ENCODE measurements at regions not wholly inside any gene's neighbourhood (a gene's known extent, or its start where the extent isn't known, plus 50 kb on each side); places are given as distances from the start of the nearest gene placed in this dataset.
"Not testable (repeated sequence)": the region's sequence is repeated elsewhere in the genome, so short reads cannot be mapped to it uniquely, and the experiment has no call there.

GRCh38 chr7:49486974-49487829, 286.2 kb upstream of the VWC2 start:
- intact Hi-C loops (cut with micrococcal nuclease): no loop called here
- Mint-ChIP-seq H3K4me1 (ENCODE audit: low read depth) (no peaks in the 10 kb centered on the region), H3K27ac (no peak overlapping the region), H3K4me3 (ENCODE audit: low read depth) (no peak overlapping the region), H3K9me3 (no peaks in the 10 kb centered on the region), H3K36me3 (ENCODE audit: low read depth) (no peaks in the 10 kb centered on the region), H3K27me3 (ENCODE audit: low read depth) (no peaks in the 10 kb centered on the region)
- DNase-seq (ENCODE audit: low spot score): no peak

GRCh38 chr7:49487830-49488140, 285.7 kb upstream of the VWC2 start:
- H3K27me3 Mint-ChIP-seq (ENCODE audit: low read depth): no peaks in the 10 kb centered on the region
- no peaks in the 10 kb centered on the region for H3K36me3 Mint-ChIP-seq (ENCODE audit: low read depth)
- intact Hi-C loops (cut with micrococcal nuclease): no loop called here
- H3K4me3 Mint-ChIP-seq (ENCODE audit: low read depth): no peak overlapping the region
- H3K27ac Mint-ChIP-seq: no peak overlapping the region
- H3K4me1 Mint-ChIP-seq (ENCODE audit: low read depth): no peaks in the 10 kb centered on the region
- no peak for DNase-seq (ENCODE audit: low spot score)
- no peaks in the 10 kb centered on the region for H3K9me3 Mint-ChIP-seq

- H3K36me3 Mint-ChIP-seq (ENCODE audit: low read depth): no peaks in the 10 kb centered on the region
- intact Hi-C loops (cut with micrococcal nuclease): no loop called here
- no peaks in the 10 kb centered on the region for H3K4me1 Mint-ChIP-seq (ENCODE audit: low read depth)
- no peaks in the 10 kb centered on the region for H3K27me3 Mint-ChIP-seq (ENCODE audit: low read depth)
- no peak overlapping the region for H3K27ac Mint-ChIP-seq
- H3K9me3 Mint-ChIP-seq: no peaks in the 10 kb centered on the region
- DNase-seq (ENCODE audit: low spot score): no peak
- no peak overlapping the region for H3K4me3 Mint-ChIP-seq (ENCODE audit: low read depth)
These were observed 284.9 kb upstream of the VWC2 start for GRCh38 chr7:49488573-49488972.

- Mint-ChIP-seq H3K4me3 (ENCODE audit: low read depth) (no peak overlapping the region), H3K9me3 (no peaks in the 10 kb centered on the region), H3K36me3 (ENCODE audit: low read depth) (no peaks in the 10 kb centered on the region), H3K27me3 (ENCODE audit: low read depth) (no peaks in the 10 kb centered on the region), H3K27ac (no peak overlapping the region), H3K4me1 (ENCODE audit: low read depth) (no peaks in the 10 kb centered on the region)
- no peak for DNase-seq (ENCODE audit: low spot score)
- intact Hi-C loops (cut with micrococcal nuclease): no loop called here
These were observed 276.0 kb upstream of the VWC2 start for GRCh38 chr7:49497471-49497870.

GRCh38 chr7:49500741-49501140, 272.7 kb upstream of the VWC2 start:
- intact Hi-C loops (cut with micrococcal nuclease): no loop called here
- Mint-ChIP-seq H3K9me3 (no peaks in the 10 kb centered on the region), H3K27me3 (ENCODE audit: low read depth) (no peaks in the 10 kb centered on the region), H3K4me3 (ENCODE audit: low read depth) (no peak overlapping the region), H3K4me1 (ENCODE audit: low read depth) (no peaks in the 10 kb centered on the region), H3K36me3 (ENCODE audit: low read depth) (no peaks in the 10 kb centered on the region), H3K27ac (no peak overlapping the region)
- DNase-seq (ENCODE audit: low spot score): no peak

- H3K9me3 Mint-ChIP-seq; H3K27ac Mint-ChIP-seq; H3K36me3 Mint-ChIP-seq (ENCODE audit: low read depth); intact Hi-C loops (cut with micrococcal nuclease); DNase-seq (ENCODE audit: low spot score); H3K27me3 Mint-ChIP-seq (ENCODE audit: low read depth); H3K4me1 Mint-ChIP-seq (ENCODE audit: low read depth); H3K4me3 Mint-ChIP-seq (ENCODE audit: low read depth): not testable (repeated sequence)
These were observed 266.2 kb upstream of the VWC2 start for GRCh38 chr7:49507206-49507605.

- no peak overlapping the region for H3K4me3 Mint-ChIP-seq (ENCODE audit: low read depth)
- intact Hi-C loops (cut with micrococcal nuclease): no loop called here
These were observed 259.5 kb upstream of the VWC2 start for GRCh38 chr7:49513911-49514310.

DNA sequence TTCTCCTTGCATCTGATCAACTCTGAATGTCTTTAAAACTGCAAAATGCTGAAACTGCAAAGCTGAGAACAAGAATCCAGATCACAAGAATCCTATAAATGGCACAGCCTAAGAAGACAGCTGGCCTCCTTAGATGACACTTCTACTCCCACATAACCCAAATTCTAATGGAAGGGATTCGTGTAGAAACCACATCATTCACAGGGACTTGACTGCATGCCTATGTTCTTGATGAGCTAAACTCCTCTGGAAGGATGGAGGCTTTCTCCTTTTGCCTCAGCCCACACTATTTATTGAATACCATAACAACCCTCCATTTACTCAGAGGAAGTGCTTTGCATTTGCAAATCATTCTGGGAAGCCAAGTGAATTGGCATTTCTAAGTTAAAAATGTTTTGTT, 252.5 kb upstream of the VWC2 start:
- no peak for DNase-seq (ENCODE audit: low spot score)
- Mint-ChIP-seq H3K27me3 (ENCODE audit: low read depth) (no peaks in the 10 kb centered on the region), H3K27ac (no peak overlapping the region), H3K9me3 (no peaks in the 10 kb centered on the region), H3K36me3 (ENCODE audit: low read depth) (no peaks in the 10 kb centered on the region), H3K4me3 (ENCODE audit: low read depth) (no peak overlapping the region), H3K4me1 (ENCODE audit: low read depth) (no peaks in the 10 kb centered on the region)
- intact Hi-C loops (cut with micrococcal nuclease): no loop called here

More at GRCh38 chr7:49513911-49514310, 259.5 kb upstream of the VWC2 start:
- H3K27ac Mint-ChIP-seq: no peak overlapping the region
- no peak for DNase-seq (ENCODE audit: low spot score)
- no peaks in the 10 kb centered on the region for H3K27me3 Mint-ChIP-seq (ENCODE audit: low read depth)
- no peaks in the 10 kb centered on the region for H3K9me3 Mint-ChIP-seq
- no peaks in the 10 kb centered on the region for H3K36me3 Mint-ChIP-seq (ENCODE audit: low read depth)
- no peaks in the 10 kb centered on the region for H3K4me1 Mint-ChIP-seq (ENCODE audit: low read depth)

- intact Hi-C loops (cut with micrococcal nuclease): no loop called here
- Mint-ChIP-seq H3K27ac (no peak overlapping the region), H3K27me3 (ENCODE audit: low read depth) (no peaks in the 10 kb centered on the region), H3K4me1 (ENCODE audit: low read depth) (no peaks in the 10 kb centered on the region), H3K4me3 (ENCODE audit: low read depth) (no peak overlapping the region), H3K36me3 (ENCODE audit: low read depth) (no peaks in the 10 kb centered on the region), H3K9me3 (no peaks in the 10 kb centered on the region)
- DNase-seq (ENCODE audit: low spot score): no peak
These were observed 251.3 kb upstream of the VWC2 start for GRCh38 chr7:49522111-49522510.

DNA sequence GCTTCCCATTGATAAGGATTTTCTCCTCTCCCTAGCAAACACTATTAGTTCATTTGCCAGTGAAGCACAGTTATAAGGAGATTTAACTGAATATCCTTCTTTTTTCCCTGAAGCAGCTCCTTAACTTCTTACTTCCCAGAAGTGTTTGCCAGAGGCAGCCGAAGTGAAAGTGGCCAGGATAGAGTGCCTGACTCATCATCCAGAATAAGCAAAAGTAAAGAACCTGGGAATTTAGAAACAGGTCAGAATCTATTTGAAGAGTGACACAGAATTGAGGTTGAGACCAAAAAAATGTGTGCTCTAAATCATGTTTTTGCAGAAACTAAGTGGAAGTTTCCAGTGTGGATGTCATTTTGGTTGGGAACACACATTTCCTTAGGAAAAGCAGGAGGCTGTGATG, 249.6 kb upstream of the VWC2 start:
- H3K9me3 Mint-ChIP-seq: no peaks in the 10 kb centered on the region
- no peaks in the 10 kb centered on the region for H3K27me3 Mint-ChIP-seq (ENCODE audit: low read depth)
- H3K4me1 Mint-ChIP-seq (ENCODE audit: low read depth): no peaks in the 10 kb centered on the region
- H3K4me3 Mint-ChIP-seq (ENCODE audit: low read depth): no peak overlapping the region
- H3K36me3 Mint-ChIP-seq (ENCODE audit: low read depth): no peaks in the 10 kb centered on the region
- no peak overlapping the region for H3K27ac Mint-ChIP-seq
- intact Hi-C loops (cut with micrococcal nuclease): no loop called here
- DNase-seq (ENCODE audit: low spot score): no peak

GRCh38 chr7:49527182-49527581, 246.3 kb upstream of the VWC2 start:
- intact Hi-C loops (cut with micrococcal nuclease): no loop called here
- DNase-seq (ENCODE audit: low spot score): no peak
- Mint-ChIP-seq H3K27ac (no peak overlapping the region), H3K27me3 (ENCODE audit: low read depth) (no peaks in the 10 kb centered on the region), H3K36me3 (ENCODE audit: low read depth) (no peaks in the 10 kb centered on the region), H3K4me1 (ENCODE audit: low read depth) (no peaks in the 10 kb centered on the region), H3K4me3 (ENCODE audit: low read depth) (no peak overlapping the region), H3K9me3 (peaks cover 3% of the 10 kb centered on the region)

GRCh38 chr7:49530481-49530880, 243.0 kb upstream of the VWC2 start:
- DNase-seq (ENCODE audit: low spot score): no peak
- H3K4me1 Mint-ChIP-seq (ENCODE audit: low read depth): no peaks in the 10 kb centered on the region
- intact Hi-C loops (cut with micrococcal nuclease): no loop called here
- H3K9me3 Mint-ChIP-seq: peaks cover 16% of the 10 kb centered on the region
- no peak overlapping the region for H3K27ac Mint-ChIP-seq
- H3K36me3 Mint-ChIP-seq (ENCODE audit: low read depth): no peaks in the 10 kb centered on the region
- H3K4me3 Mint-ChIP-seq (ENCODE audit: low read depth): no peak overlapping the region
- no peaks in the 10 kb centered on the region for H3K27me3 Mint-ChIP-seq (ENCODE audit: low read depth)

DNA sequence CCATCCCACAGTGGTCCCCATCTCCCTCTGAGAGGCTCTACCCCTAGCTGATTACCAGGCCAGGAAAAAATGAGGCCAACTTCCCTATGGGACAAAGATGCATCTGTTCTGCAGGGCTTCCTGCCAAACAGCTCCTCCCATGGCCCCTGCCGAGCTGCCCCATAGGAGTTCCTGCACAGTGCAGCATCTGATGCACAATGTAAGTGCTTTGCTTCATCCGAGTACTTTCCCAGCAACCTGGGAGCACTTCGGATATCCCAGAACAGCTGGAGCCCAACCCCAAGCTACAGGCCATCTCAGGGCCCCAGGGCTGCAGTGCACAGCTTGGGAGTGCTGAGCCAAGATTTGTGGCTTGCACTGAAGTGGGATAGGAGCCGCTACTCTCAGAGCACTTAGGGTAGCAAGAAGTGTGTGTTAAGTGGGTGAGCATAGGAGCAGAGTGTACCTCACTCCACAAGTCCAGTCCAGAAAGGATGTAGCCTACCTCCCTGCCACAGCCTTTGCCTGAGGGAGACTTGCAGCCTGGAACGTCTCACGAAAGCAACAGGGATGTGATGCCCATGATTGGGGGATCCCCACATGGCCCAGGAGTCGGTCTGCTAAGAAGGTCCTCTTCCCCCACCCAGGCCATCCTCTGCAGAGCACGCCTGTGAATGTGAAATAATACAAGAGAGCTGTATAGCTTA, 209.6 kb upstream of the VWC2 start:
- Mint-ChIP-seq H3K9me3 (peaks cover 24% of the 10 kb centered on the region), H3K36me3 (ENCODE audit: low read depth) (no peaks in the 10 kb centered on the region), H3K27ac (no peak overlapping the region), H3K27me3 (ENCODE audit: low read depth) (no peaks in the 10 kb centered on the region), H3K4me1 (ENCODE audit: low read depth) (no peaks in the 10 kb centered on the region), H3K4me3 (ENCODE audit: low read depth) (no peak overlapping the region)
- intact Hi-C loops (cut with micrococcal nuclease): no loop called here
- DNase-seq (ENCODE audit: low spot score): no peak
